ENCODE measurements at regions not wholly inside any gene's neighbourhood (a gene's known extent, or its start where the extent isn't known, plus 50 kb on each side); places are given as distances from the start of the nearest gene placed in this dataset.

- TF ChIP-seq YY1 (IDR thresholded peaks at IDR 0.05; ENCODE audit: insufficient read depth, insufficient read length) (no peak), SUZ12 (IDR thresholded peaks at IDR 0.05; ENCODE audit: extremely low read depth, insufficient read depth, insufficient read length) (no peak)
These were observed 212.3 kb upstream of the GRAMD2B start for GRCh38 chr5:126210955-126211354.
